ENCODE measurements at regions not wholly inside any gene's neighbourhood (a gene's known extent, or its start where the extent isn't known, plus 50 kb on each side); places are given as distances from the start of the nearest gene placed in this dataset.
A peak's percentile ranks its signal among the peaks of the same experiment; 100 is the strongest.

DNA sequence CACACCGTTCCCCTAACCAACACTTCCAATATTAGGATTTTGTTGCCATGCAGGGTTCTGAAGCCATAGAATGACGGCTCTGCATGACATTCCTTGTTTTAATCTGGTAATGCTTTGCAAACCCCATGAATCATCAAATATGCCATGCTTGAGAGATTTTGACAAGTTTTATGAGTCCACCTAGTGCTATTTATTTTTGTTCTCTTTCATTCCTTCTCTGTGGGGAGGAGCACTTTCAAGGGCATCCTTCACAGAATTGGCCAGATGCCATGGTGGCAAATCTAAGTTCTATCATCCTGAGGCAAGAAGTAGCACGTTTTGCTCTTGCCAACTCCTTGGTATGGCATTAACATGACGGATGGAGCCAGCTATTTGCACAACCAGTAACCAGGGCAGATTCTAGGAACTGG, 268.4 kb downstream of the FAM76B start:
- intact Hi-C loops (cut with DNase I): no loop called here
- no peak for DNase-seq

GRCh38 chr11:95520369-95521132, 269.0 kb downstream of the FAM76B start:
- intact Hi-C loops (cut with DNase I): no loop called here
- DNase-seq: no peak

GRCh38 chr11:95519912-95520311, 269.7 kb downstream of the FAM76B start:
- intact Hi-C loops (cut with DNase I): no loop called here
- DNase-seq: no peak

DNA sequence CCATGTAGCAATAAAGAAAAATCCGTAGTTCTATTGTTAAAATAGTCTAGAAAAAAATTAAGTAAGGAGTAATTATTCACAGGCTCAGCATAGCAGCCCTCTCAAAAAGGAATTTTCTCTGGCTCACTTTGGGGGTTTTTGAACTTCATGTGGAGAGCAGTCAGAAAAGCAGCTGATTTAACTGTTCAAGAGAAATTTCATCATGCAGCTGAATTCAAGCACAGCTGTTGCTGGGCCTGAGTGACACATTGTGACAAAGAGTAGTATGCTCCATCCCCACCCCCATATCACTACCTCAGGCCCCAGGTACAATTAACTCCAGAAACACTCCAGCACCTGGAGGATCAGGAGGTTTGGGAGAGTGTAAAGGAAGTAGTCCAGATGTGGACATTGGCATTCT, 272.1 kb downstream of the FAM76B start:
- no peak for DNase-seq
- intact Hi-C loops (cut with DNase I): no loop called here

DNA sequence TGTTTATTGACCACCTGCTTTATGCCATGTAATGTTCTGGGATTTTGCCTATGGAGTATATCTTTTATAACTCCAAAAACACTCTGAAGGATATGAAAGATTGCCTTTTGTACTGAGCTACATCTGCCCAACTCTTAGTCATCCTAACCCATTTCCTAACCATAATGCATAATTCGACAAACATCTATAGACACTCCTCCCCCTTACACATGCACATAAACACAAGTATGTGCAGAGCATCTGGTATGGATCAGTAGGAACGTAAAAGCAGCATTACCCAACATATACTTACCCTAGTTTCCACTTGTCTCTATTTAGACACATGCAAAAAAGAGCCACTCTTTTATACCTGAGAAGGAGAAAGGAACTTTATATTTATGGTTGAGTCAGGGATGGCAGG, 272.8 kb downstream of the FAM76B start:
- DNase-seq: no peak
- intact Hi-C loops (cut with DNase I): no loop called here

GRCh38 chr11:95516175-95516574, 273.4 kb downstream of the FAM76B start:
- intact Hi-C loops (cut with DNase I): no loop called here
- DNase-seq: no peak

DNA sequence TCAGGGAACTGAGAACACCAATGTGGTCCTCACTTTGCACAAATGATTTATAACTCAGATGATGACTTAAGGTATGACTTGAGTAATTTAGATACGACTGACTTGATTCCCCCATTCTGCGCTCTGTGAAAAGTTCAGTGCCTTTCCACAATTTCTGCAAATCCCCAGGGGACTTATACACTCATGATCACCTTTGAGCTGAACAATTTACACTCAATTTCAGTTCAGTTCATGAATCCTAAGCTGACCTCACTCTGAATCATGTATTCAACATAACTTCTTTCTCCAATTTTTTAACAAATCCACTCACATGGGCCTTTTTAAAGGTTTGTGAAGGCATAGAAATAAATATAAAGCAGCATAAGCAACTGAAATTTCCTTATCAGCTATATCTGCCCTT, 274.2 kb downstream of the FAM76B start:
- intact Hi-C loops (cut with DNase I): no loop called here
- no peak for DNase-seq

- intact Hi-C loops (cut with DNase I): no loop called here
- no peak for DNase-seq
Measured at GRCh38 chr11:95514416-95515110, 275.0 kb downstream of the FAM76B start.

- DNase-seq: peak in 7 of 10 donors; percentile 12 to 80 (median 28)
- intact Hi-C loops (cut with DNase I): no loop called here
Measured at GRCh38 chr11:95512682-95513081, 276.9 kb downstream of the FAM76B start.

GRCh38 chr11:95512177-95512576, 277.4 kb downstream of the FAM76B start:
- intact Hi-C loops (cut with DNase I): no loop called here
- DNase-seq: no peak

- no peak for DNase-seq
- intact Hi-C loops (cut with DNase I): no loop called here
Measured at GRCh38 chr11:95508219-95508890, 277.4 kb upstream of the SESN3 start.

GRCh38 chr11:95507794-95508193, 276.8 kb upstream of the SESN3 start:
- intact Hi-C loops (cut with DNase I): no loop called here
- no peak for DNase-seq

DNA sequence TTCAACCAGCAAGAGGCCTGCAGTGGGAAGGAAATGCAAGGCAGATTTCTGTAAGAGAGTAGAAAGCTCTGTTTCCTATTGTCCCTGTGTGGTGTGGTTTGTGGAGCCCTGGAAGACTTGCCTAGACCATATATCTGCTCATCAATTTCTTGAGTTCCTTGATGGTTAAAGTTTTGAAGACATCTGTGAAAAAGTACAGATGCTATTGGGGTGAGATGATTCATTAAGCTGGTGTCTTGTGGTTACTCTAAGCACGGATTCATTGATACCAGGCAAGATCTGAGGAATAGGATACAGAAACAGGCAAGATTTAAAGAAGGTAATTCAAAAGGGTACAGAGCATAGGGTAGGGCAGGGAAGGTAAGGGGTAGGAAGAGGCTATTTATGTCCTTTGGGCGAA, 275.8 kb upstream of the SESN3 start:
- DNase-seq: no peak
- intact Hi-C loops (cut with DNase I): no loop called here

DNA sequence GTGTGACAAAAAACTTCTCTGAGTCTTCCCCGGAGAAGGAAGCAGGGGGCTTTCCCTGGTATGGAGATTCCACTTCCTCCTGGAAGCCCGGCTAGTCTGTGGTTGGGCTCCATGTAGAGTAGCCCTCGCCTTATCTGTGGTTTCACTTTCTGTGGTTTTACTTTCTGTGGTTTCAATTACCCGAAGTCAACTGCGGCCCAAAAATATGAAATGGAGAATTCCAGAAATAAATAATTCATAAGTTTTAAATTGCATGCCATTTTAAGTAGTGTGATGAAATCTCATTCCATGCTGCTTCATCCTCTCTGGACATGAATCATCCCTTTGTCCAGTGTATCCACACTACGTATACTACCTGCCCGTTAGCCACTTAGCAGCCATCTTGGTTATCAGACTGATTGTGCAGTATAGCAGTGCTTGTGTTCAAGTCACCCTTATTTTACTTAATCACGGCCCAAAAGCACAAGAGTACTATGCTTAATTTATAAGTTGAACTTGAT, 275.0 kb upstream of the SESN3 start:
- no peak for DNase-seq
- intact Hi-C loops (cut with DNase I): no loop called here

DNA sequence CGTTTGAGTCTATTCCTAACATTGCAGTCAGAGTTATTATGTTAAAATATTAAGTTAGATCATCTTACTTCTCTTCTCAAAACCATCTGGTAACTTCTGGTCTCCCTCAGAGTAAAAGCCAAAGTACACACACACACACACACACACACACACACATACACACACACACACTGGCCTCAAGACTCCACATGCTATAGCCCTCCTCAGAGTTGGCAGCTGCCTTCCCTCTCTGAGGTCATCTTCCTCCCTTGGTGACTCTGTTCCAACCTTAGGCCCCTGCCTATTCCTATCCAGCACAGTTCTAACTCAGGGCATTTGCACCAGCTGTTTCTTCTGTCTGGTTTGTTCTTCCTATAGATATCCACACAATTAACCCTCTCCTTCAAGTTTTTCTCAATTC, 272.0 kb upstream of the SESN3 start:
- no peak for DNase-seq
- intact Hi-C loops (cut with DNase I): no loop called here

- no peak for DNase-seq
Measured at GRCh38 chr11:95502522-95502921, 271.5 kb upstream of the SESN3 start.

GRCh38 chr11:95501761-95502266, 270.8 kb upstream of the SESN3 start:
- DNase-seq: no peak
- intact Hi-C loops (cut with DNase I): no loop called here

More at GRCh38 chr11:95502522-95502921, 271.5 kb upstream of the SESN3 start:
- intact Hi-C loops (cut with DNase I): no loop called here

GRCh38 chr11:95500466-95500865, 269.5 kb upstream of the SESN3 start:
- no peak for DNase-seq
- intact Hi-C loops (cut with DNase I): no loop called here

DNA sequence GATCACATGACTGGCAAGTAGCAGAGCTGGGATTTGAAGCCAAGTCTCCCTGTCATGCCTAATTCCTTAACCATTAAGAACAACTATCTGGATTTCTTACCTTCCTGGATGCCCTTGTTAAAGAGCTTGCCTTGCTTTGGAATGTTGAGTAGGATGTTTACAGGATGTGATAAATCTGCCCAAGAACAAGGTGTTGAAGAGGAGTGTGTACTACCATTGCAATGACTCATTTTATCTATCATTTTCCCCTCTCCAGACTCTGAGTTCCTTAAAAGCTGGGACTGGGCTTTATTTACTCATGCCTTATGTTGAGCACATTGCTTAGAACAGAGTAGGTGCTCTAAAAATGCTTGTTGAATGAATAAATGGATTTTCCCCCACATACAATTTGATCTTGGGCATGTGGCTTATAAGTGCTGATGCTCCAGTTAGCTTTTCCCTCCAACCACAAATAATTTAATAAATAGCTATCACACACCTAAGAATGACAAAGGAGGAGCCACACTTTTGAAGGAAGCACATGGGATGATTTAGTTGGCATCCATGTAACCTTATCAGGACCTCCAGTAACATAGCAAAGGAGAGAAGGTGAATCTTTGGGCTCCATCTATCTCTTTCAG, 268.6 kb upstream of the SESN3 start:
- no peak for DNase-seq
- intact Hi-C loops (cut with DNase I): no loop called here

DNA sequence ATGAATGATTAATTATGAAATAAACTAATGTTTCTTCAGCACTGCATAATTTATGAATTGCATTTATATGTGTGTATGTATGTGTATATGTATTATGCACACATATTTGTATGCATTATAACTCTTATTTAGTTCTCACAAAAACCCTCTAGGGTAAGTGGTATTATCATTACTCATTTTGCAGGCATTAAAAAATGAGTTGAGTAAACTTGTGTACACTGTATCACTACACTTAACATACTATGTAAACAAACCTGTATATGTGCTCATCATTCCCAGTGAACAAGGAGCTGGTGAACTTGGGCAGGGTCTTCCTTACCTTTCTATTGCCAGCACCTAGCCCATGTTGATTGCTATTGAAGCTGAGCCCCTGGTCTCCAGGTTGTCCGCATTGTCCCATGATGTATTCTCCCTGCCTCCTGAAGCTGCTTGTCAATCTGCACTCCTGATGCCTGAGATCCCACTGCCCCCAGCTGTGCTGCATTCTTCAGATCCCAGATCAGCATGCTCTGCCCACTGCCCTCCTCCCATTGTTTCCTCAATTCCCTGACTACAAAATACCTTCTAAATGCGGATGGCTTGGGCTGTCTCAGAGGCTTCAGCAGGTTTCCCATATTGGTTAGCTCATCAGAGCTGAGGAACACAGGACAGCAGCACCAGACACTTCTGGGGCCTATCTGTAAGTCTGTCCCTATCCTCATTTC, 267.9 kb upstream of the SESN3 start:
- intact Hi-C loops (cut with DNase I): no loop called here
- DNase-seq: no peak
